GM19328 (cell line): ENCODE measurements at regions not wholly inside any gene's neighbourhood (a gene's known extent, or its start where the extent isn't known, plus 50 kb on each side); places are given as distances from the start of the nearest gene placed in this dataset.

Source experiments
- ATAC-seq: cut with Tn5 transposase; IDR thresholded peaks from one replicate; pipeline ENCODE4 v1.9.1; 2021; ENCODE audit warnings: mild to moderate bottlenecking, moderate library complexity; ENCODE audit not compliant: unreplicated experiment

- ATAC-seq: no peak
Measured at GRCh38 chr13:64305246-64305645, 2889.6 kb upstream of the PCDH20 start.

- no peak for ATAC-seq
Measured at GRCh38 chr13:64300239-64300638, 2884.6 kb upstream of the PCDH20 start.

GRCh38 chr13:64293923-64294322 is 2878.3 kb upstream of the PCDH20 start:
- ATAC-seq: no peak

GRCh38 chr13:64289702-64290101 is 2874.1 kb upstream of the PCDH20 start:
- no peak for ATAC-seq

- ATAC-seq: no peak
Measured at GRCh38 chr13:64283926-64284325, 2868.3 kb upstream of the PCDH20 start.

GRCh38 chr13:64278493-64278892 is 2862.8 kb upstream of the PCDH20 start:
- no peak for ATAC-seq

GRCh38 chr13:64277097-64277496 is 2861.4 kb upstream of the PCDH20 start:
- ATAC-seq: no peak

- no peak for ATAC-seq
Measured at GRCh38 chr13:64276232-64276631, 2860.6 kb upstream of the PCDH20 start.

- ATAC-seq: no peak
Measured at GRCh38 chr13:64274481-64275217, 2859.0 kb upstream of the PCDH20 start.

- no peak for ATAC-seq
Measured at GRCh38 chr13:64273780-64274179, 2858.1 kb upstream of the PCDH20 start.

GRCh38 chr13:64272681-64273080 is 2857.0 kb upstream of the PCDH20 start:
- no peak for ATAC-seq

GRCh38 chr13:64266024-64266423 is 2850.4 kb upstream of the PCDH20 start:
- ATAC-seq: no peak

GRCh38 chr13:64263285-64263684 is 2847.6 kb upstream of the PCDH20 start:
- no peak for ATAC-seq

- no peak for ATAC-seq
Measured at GRCh38 chr13:64256751-64257150, 2841.1 kb upstream of the PCDH20 start.

- no peak for ATAC-seq
Measured at GRCh38 chr13:64255988-64256387, 2840.3 kb upstream of the PCDH20 start.

GRCh38 chr13:64248371-64249065 is 2832.9 kb upstream of the PCDH20 start:
- no peak for ATAC-seq

GRCh38 chr13:64239372-64239771 is 2823.7 kb upstream of the PCDH20 start:
- ATAC-seq: no peak

GRCh38 chr13:64234255-64234654 is 2818.6 kb upstream of the PCDH20 start:
- no peak for ATAC-seq

- no peak for ATAC-seq
Measured at GRCh38 chr13:64223016-64223415, 2807.4 kb upstream of the PCDH20 start.

GRCh38 chr13:64206430-64207225 is 2791.0 kb upstream of the PCDH20 start:
- no peak for ATAC-seq

GRCh38 chr13:64202517-64202916 is 2786.9 kb upstream of the PCDH20 start:
- no peak for ATAC-seq

GRCh38 chr13:64197232-64197631 is 2781.6 kb upstream of the PCDH20 start:
- ATAC-seq: no peak
